GM18873 (cell line): ENCODE measurements at regions not wholly inside any gene's neighbourhood (a gene's known extent, or its start where the extent isn't known, plus 50 kb on each side); places are given as distances from the start of the nearest gene placed in this dataset.
"Not testable (repeated sequence)": the region's sequence is repeated elsewhere in the genome, so short reads cannot be mapped to it uniquely, and the experiment has no call there.

Source experiments
- ATAC-seq: cut with Tn5 transposase; IDR thresholded peaks from one replicate; pipeline ENCODE4 v1.9.1; 2021; ENCODE audit warnings: mild to moderate bottlenecking, moderate library complexity, moderate number of reproducible peaks; ENCODE audit not compliant: unreplicated experiment, low FRiP score

GRCh38 chr16:10232757-10233156, 50.5 kb upstream of the GRIN2A start:
- no peak for ATAC-seq

GRCh38 chr16:10239640-10240039, 57.4 kb upstream of the GRIN2A start:
- ATAC-seq: no peak

GRCh38 chr16:10240854-10241613, 58.8 kb upstream of the GRIN2A start:
- ATAC-seq: no peak

GRCh38 chr16:10242097-10242496, 59.9 kb upstream of the GRIN2A start:
- ATAC-seq: no peak

- ATAC-seq: no peak
These were observed 60.7 kb upstream of the GRIN2A start for GRCh38 chr16:10242916-10243315.

GRCh38 chr16:10245002-10245401, 62.8 kb upstream of the GRIN2A start:
- no peak for ATAC-seq

GRCh38 chr16:10250137-10250828, 68.1 kb upstream of the GRIN2A start:
- ATAC-seq: no peak

GRCh38 chr16:10252155-10252554, 69.9 kb upstream of the GRIN2A start:
- no peak for ATAC-seq

- no peak for ATAC-seq
These were observed 71.2 kb upstream of the GRIN2A start for GRCh38 chr16:10253409-10253808.

- ATAC-seq: no peak
These were observed 73.5 kb upstream of the GRIN2A start for GRCh38 chr16:10255728-10256127.

GRCh38 chr16:10256784-10257641, 74.8 kb upstream of the GRIN2A start:
- no peak for ATAC-seq

GRCh38 chr16:10257642-10258251, 75.5 kb upstream of the GRIN2A start:
- ATAC-seq: not testable (repeated sequence)

GRCh38 chr16:10258930-10259603, 76.8 kb upstream of the GRIN2A start:
- not testable (repeated sequence) for ATAC-seq

- no peak for ATAC-seq
These were observed 78.8 kb upstream of the GRIN2A start for GRCh38 chr16:10261077-10261476.

GRCh38 chr16:10261526-10261925, 79.3 kb upstream of the GRIN2A start:
- not testable (repeated sequence) for ATAC-seq

GRCh38 chr16:10262377-10263132, 80.3 kb upstream of the GRIN2A start:
- no peak for ATAC-seq

- ATAC-seq: no peak
These were observed 83.8 kb upstream of the GRIN2A start for GRCh38 chr16:10265770-10266615.

GRCh38 chr16:10266809-10267208, 84.6 kb upstream of the GRIN2A start:
- no peak for ATAC-seq
